Mucosa of descending colon (tissue), 3 donors: ENCODE measurements at regions not wholly inside any gene's neighbourhood (a gene's known extent, or its start where the extent isn't known, plus 50 kb on each side); places are given as distances from the start of the nearest gene placed in this dataset.

Source experiments
- ATAC-seq: fragments of 200-7000 bp; cut with Tn5 transposase; one replicate; pipeline ENCODE4 v1.9.1; 2020; ENCODE audit warnings: mild to moderate bottlenecking, moderate library complexity
- DNase-seq, 3 donors: peaks; one replicate each; pipeline ENCODE4 v3.0.0-alpha.2; 2020
- H3K36me3 ChIP-seq: fragments of 200-600 bp; one replicate; pipeline ENCODE4 v1.8.0; 2021; ENCODE audit warnings: low read depth, mild to moderate bottlenecking
- H3K4me1 ChIP-seq: fragments of 200-600 bp; one replicate; pipeline ENCODE4 v1.8.0; 2021; ENCODE audit warnings: low read depth, mild to moderate bottlenecking
- H3K4me3 ChIP-seq: fragments of 200-600 bp; one replicate; pipeline ENCODE4 v1.8.0; 2021; ENCODE audit warnings: mild to moderate bottlenecking
- H3K9me3 ChIP-seq: fragments of 200-600 bp; one replicate; pipeline ENCODE4 v1.8.0; 2021; ENCODE audit warnings: mild to moderate bottlenecking
- intact Hi-C, 2 donors: fragments of 100-400 bp; cut with DNase I in 1 of 2; cut with micrococcal nuclease in 1 of 2; formaldehyde crosslinking; loops; one replicate each; pipeline versions ENCODE4 v1.11.0 to v1.11.1; 2022; cut with DNase I, micrococcal nuclease
- TF ChIP-seq, protein P1 (sequence below): fragments of 200-600 bp; IDR thresholded peaks from one replicate; pipeline ENCODE4 v1.8.0; 2022; ENCODE audit warnings: antibody characterized with exemption, mild to moderate bottlenecking
- donor health status: DM: no; HTN: no; CAD: no; lungs with moderate emphysema.
- donor health status: DM: no; HTN: no; CAD: no.
- donor health status: DM: no; HTN: yes; CAD: no.

DNA sequence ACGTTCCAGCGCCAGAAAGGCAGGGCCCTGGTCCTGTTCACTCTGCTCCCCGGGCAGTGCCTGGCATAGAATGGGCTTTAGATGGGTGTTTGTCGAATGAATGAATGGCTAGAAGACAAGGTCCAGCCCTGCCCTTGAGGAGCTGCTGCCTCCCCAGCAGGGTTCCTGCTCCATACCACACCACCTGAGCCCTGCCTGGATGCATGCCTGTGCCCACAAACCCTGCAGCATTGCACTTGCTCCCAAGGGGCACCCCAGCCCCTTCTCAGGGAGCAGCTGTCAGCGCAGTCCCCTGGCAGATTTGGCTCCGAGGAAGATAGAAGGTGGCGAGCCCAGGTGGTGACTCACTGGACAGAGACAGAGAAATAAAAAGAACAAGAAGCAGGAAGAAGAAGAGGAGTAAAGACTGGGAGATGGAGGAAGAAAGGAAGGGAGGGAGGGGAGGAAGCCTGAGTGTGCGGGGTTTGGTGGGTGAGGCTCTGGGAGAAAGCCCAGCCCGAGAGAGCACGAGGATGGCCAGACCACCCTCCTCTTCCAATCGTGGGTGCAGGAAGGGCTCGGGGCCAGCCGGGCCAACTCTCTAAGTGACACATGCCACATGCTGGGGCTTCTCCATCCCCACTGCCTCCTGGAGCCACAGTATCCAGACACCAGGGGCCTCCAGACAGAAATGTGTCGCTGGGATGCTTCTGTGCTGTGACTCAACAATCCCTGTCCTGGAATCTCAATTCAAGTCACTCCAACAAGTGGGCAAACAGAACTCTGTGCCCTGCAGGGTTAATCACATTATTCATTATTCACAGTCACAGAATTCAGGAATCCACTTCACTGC lies 1474.3 kb downstream of the BRD1 start:
- no peak for DNase-seq
- Histone ChIP-seq H3K4me3 (no peak overlapping the region), H3K36me3 (no peaks in the 10 kb centered on the region), H3K4me1 (no peaks in the 10 kb centered on the region), H3K9me3 (no peaks in the 10 kb centered on the region)
- TF ChIP-seq, protein P1, sequence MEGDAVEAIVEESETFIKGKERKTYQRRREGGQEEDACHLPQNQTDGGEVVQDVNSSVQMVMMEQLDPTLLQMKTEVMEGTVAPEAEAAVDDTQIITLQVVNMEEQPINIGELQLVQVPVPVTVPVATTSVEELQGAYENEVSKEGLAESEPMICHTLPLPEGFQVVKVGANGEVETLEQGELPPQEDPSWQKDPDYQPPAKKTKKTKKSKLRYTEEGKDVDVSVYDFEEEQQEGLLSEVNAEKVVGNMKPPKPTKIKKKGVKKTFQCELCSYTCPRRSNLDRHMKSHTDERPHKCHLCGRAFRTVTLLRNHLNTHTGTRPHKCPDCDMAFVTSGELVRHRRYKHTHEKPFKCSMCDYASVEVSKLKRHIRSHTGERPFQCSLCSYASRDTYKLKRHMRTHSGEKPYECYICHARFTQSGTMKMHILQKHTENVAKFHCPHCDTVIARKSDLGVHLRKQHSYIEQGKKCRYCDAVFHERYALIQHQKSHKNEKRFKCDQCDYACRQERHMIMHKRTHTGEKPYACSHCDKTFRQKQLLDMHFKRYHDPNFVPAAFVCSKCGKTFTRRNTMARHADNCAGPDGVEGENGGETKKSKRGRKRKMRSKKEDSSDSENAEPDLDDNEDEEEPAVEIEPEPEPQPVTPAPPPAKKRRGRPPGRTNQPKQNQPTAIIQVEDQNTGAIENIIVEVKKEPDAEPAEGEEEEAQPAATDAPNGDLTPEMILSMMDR: no peak
- intact Hi-C loops: no loop called here
- no peak for ATAC-seq

DNA sequence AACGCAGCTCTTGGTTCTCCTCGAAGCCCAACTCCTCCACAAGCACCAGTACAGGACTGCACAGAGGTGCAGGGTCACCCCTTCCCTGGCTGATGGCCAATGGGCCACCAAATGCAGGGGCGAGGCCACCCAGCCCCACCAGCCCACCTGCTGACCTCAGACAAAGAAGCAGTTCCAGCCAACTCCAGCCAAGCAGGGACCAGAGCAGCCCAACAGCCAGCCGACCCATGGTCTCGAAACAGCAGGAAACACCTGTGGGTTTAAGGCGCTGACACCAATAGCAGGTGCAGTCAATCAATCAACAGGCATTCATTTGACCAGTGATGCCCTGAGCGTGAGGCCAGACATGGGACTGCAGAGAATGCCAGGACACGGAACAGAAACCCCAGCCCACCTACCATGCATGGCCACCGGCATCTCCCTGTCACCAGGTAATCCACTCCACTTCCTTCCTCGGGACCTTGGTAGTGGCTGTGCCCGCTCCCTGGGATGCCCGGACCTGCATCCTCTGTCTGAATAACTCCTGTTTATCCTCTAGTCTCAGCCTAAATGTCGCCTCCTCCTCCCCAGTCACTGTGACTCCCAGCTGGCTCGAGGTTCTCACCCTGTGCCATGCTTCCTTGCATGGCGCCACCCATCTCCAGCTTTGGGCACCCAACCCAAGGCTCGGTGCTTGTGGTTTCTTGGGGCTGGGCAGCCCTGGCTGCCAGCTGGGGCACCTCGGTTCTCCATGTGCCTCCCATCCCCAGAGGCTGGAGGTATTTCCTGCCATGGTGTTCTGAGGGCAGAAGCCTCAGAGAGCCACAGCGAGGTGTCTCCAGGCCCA lies 1475.4 kb downstream of the BRD1 start:
- no peak for DNase-seq
- ATAC-seq: no peak
- Histone ChIP-seq H3K4me3 (no peak overlapping the region), H3K36me3 (no peaks in the 10 kb centered on the region), H3K4me1 (no peaks in the 10 kb centered on the region), H3K9me3 (no peaks in the 10 kb centered on the region)
- TF ChIP-seq, protein P1: no peak
- intact Hi-C loops: no loop called here

- no peak overlapping the region for H3K4me3 ChIP-seq
- DNase-seq: no peak
- no peaks in the 10 kb centered on the region for H3K4me1 ChIP-seq
- no peaks in the 10 kb centered on the region for H3K9me3 ChIP-seq
- ATAC-seq: no peak
- H3K36me3 ChIP-seq: no peaks in the 10 kb centered on the region
- intact Hi-C loops: no loop called here
- TF ChIP-seq, protein P1: no peak
These were observed 1476.1 kb downstream of the BRD1 start for GRCh38 chr22:48351376-48352085.

- H3K4me3 ChIP-seq: no peak overlapping the region
- intact Hi-C loops: no loop called here
- H3K9me3 ChIP-seq: no peaks in the 10 kb centered on the region
- ATAC-seq (no peak), DNase-seq (no peak)
- H3K36me3 ChIP-seq: no peaks in the 10 kb centered on the region
- TF ChIP-seq, protein P1: no peak
- no peaks in the 10 kb centered on the region for H3K4me1 ChIP-seq
These were observed 1477.2 kb downstream of the BRD1 start for GRCh38 chr22:48350456-48350855.

GRCh38 chr22:48348855-48349254 lies 1478.8 kb downstream of the BRD1 start:
- intact Hi-C loops: no loop called here
- TF ChIP-seq, protein P1: no peak
- H3K4me3 ChIP-seq: no peak overlapping the region
- no peaks in the 10 kb centered on the region for H3K4me1 ChIP-seq
- ATAC-seq: no peak
- no peak for DNase-seq
- H3K36me3 ChIP-seq: no peaks in the 10 kb centered on the region
- H3K9me3 ChIP-seq: no peaks in the 10 kb centered on the region
